GM12891 (cell line): ENCODE measurements at regions not wholly inside any gene's neighbourhood (a gene's known extent, or its start where the extent isn't known, plus 50 kb on each side); places are given as distances from the start of the nearest gene placed in this dataset.

ENCODE experiments used
- POLR2A ChIP-seq: IDR thresholded peaks from 2 replicates; pipeline ENCODE4 v1.6.1; 2011; ENCODE audit warnings: low read depth, low read length, control low read depth
- POLR2AphosphoS5 ChIP-seq: IDR thresholded peaks from 2 replicates; pipeline ENCODE4 v1.6.1; 2011; ENCODE audit warnings: low read depth, low read length, control low read depth

DNA sequence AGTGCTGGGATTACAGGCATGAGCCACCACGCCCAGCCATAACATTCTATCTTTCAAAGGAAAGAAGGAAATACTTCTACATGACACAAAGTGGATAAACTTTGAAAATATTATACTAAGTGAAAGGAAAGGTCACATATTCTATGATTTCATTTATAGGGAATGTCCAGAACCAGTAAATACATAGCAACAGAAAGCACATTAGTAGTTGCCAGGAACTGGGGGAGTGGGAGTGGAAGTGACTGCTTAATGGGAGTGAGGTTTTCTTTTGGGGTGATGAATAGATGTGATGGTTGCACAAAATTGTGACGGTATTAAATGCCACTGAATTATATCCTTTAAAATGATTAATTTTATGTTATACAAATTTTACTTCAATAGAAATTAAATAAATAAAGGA is 95.7 kb upstream of the IL15 start:
- no peak for TF ChIP-seq POLR2A
- no peak for TF ChIP-seq POLR2AphosphoS5
